ENCODE measurements at regions not wholly inside any gene's neighbourhood (a gene's known extent, or its start where the extent isn't known, plus 50 kb on each side); places are given as distances from the start of the nearest gene placed in this dataset.

DNA sequence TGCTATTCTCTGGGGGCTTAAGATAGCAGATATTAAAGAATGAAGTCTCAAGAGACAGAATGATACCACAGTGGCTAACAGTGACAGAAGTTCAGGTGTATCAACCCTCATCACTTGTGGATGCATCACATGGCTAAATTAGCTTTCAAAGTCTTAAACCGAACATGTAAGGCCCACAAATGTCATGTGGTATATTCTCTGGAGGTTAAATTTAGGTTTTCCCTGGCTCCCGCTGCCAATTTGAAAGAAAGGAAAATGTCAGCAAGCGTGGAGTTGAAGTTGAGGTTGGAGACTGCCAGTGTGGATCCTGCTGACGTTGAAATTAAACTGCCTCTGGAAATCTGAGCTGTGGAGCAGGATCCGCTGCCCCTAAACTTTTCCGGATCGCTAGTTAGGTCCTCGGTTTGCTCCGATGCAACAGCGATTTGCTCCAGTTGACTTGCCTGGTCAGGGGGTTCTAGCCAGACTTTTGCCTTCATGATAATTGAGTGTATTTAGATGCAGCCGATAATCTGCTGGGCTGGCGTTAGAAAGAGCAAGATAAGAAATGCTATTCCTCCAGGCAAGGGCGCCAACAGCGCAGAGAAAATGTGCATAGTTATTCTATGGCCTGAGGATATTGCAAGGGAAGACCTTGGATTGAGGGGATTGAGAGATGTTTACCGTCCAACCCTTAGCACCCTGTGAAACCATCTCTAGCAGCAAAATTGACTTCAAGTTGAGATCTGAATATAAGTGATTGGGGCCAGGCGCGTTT lies 443.9 kb downstream of the TMEM114 start:
- Histone ChIP-seq H3K4me1 (no peaks in the 10 kb centered on the region), H3K4me3 (no peak overlapping the region), H3K27ac (no peak overlapping the region), H3K27me3 (no peaks in the 10 kb centered on the region), H3K9me3 (no peaks in the 10 kb centered on the region), H3K36me3 (no peaks in the 10 kb centered on the region)
- intact Hi-C loops (cut with DNase I; ENCODE audit: low total_unique reads): no loop called here
- DNase-seq: no peak
- TF ChIP-seq, protein P1, sequence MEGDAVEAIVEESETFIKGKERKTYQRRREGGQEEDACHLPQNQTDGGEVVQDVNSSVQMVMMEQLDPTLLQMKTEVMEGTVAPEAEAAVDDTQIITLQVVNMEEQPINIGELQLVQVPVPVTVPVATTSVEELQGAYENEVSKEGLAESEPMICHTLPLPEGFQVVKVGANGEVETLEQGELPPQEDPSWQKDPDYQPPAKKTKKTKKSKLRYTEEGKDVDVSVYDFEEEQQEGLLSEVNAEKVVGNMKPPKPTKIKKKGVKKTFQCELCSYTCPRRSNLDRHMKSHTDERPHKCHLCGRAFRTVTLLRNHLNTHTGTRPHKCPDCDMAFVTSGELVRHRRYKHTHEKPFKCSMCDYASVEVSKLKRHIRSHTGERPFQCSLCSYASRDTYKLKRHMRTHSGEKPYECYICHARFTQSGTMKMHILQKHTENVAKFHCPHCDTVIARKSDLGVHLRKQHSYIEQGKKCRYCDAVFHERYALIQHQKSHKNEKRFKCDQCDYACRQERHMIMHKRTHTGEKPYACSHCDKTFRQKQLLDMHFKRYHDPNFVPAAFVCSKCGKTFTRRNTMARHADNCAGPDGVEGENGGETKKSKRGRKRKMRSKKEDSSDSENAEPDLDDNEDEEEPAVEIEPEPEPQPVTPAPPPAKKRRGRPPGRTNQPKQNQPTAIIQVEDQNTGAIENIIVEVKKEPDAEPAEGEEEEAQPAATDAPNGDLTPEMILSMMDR (IDR thresholded peaks at IDR 0.05): no peak
- no peak for TF ChIP-seq POLR2A (IDR thresholded peaks at IDR 0.05)

DNA sequence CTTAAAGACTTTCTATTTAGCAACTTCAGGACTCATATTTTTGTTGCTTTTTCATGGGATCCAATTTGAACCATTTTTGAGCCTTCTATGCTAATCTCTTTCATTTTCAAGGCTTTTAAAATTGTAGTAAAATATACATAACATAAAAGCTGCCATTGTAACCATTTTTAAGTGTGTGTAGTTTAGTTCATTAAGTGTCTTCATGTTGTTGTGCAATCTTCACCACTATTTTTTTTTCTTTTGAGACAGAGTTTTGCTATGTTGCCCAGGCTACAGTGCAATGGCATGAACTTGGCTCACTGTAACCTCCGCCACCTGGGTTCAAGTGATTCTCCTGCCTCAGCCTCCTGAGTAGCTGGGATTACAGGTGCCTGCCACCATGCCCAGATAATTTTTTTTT lies 451.6 kb downstream of the TMEM114 start:
- no peak for DNase-seq
- intact Hi-C loops (cut with DNase I; ENCODE audit: low total_unique reads): no loop called here
- TF ChIP-seq POLR2A (IDR thresholded peaks at IDR 0.05): no peak
- TF ChIP-seq, protein P1 (IDR thresholded peaks at IDR 0.05): no peak
- Histone ChIP-seq H3K27me3 (no peaks in the 10 kb centered on the region), H3K4me3 (no peak overlapping the region), H3K36me3 (no peaks in the 10 kb centered on the region), H3K4me1 (no peaks in the 10 kb centered on the region), H3K9me3 (no peaks in the 10 kb centered on the region), H3K27ac (no peak overlapping the region)

DNA sequence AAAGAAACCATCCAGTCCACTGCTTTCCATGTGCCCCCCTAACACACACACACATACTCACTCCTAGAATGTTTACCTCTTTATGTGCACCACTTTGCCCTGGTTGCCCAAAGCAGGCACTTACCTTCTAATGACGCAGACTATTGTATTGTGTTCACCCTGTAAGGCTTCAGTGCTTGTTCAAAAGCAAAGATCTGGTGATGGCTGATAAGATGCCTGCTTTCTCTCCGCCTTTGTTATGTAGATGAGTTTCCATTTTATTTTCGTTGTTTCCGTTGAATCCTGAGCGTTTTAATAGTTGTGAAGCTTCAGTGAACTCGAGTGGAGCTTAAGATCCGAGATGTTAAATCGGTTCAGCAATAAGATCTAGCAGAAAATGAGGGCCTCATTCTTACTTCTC lies 452.7 kb downstream of the TMEM114 start:
- intact Hi-C loops (cut with DNase I; ENCODE audit: low total_unique reads): no loop called here

DNA sequence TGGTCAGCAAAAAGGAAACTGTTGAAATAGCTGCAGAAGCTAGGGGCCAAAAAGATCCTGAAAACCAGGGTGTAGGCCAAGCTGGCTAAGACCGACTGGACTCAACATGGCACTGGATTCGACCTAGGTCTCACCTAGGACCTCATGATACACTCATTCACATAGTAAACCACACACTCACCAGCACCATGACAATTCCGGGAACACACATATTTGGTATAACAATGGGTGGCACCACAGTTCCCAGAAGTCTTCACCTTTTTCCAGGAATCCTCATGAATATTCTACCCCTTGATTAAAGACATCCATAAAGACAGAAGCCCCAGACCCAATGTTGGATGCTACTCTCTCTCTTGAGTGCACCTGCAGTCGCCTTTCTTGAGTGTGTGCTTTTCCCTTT lies 460.1 kb downstream of the TMEM114 start:
- no peaks in the 10 kb centered on the region for H3K36me3 ChIP-seq
- intact Hi-C loops (cut with DNase I; ENCODE audit: low total_unique reads): no loop called here
- no peaks in the 10 kb centered on the region for H3K9me3 ChIP-seq
- H3K4me1 ChIP-seq: no peaks in the 10 kb centered on the region
- no peaks in the 10 kb centered on the region for H3K27me3 ChIP-seq
- no peak for TF ChIP-seq POLR2A (IDR thresholded peaks at IDR 0.05)
- TF ChIP-seq, protein P1 (IDR thresholded peaks at IDR 0.05): no peak
- no peak for DNase-seq
- H3K27ac ChIP-seq: no peak overlapping the region
- no peak overlapping the region for H3K4me3 ChIP-seq

More for the DNA sequence above, 452.7 kb downstream of the TMEM114 start:
- Histone ChIP-seq H3K27ac (no peak overlapping the region), H3K4me3 (no peak overlapping the region), H3K4me1 (no peaks in the 10 kb centered on the region), H3K9me3 (no peaks in the 10 kb centered on the region), H3K36me3 (no peaks in the 10 kb centered on the region), H3K27me3 (no peaks in the 10 kb centered on the region)
- no peak for DNase-seq
- TF ChIP-seq, protein P1 (IDR thresholded peaks at IDR 0.05): no peak
- no peak for TF ChIP-seq POLR2A (IDR thresholded peaks at IDR 0.05)

DNA sequence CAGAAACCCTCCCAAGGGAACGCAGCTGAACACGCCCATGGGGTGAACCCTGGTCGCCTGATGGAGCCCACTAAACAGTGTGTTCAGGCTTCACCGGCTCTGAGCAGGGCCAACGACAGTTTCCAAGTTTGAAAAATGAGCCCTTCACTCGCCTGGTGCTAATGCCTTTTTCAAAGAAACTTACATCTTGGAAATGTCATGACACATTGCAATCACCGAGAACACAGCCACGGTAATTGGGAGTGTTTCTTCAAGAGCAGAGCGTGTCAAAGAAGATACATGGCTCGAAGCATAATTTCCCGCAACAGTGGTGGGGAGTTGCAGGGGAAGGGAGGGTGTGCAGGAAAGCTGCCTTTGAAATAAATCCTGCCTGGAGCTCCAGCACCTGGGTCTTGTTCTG lies 463.2 kb downstream of the TMEM114 start:
- intact Hi-C loops (cut with DNase I; ENCODE audit: low total_unique reads): no loop called here
- Histone ChIP-seq H3K4me3 (no peak overlapping the region), H3K27ac (no peak overlapping the region), H3K27me3 (no peaks in the 10 kb centered on the region), H3K4me1 (no peaks in the 10 kb centered on the region), H3K9me3 (no peaks in the 10 kb centered on the region), H3K36me3 (no peaks in the 10 kb centered on the region)
- TF ChIP-seq, protein P1 (IDR thresholded peaks at IDR 0.05): no peak
- TF ChIP-seq POLR2A (IDR thresholded peaks at IDR 0.05): no peak
- no peak for DNase-seq
